GM21576 (cell line): ENCODE measurements at regions not wholly inside any gene's neighbourhood (a gene's known extent, or its start where the extent isn't known, plus 50 kb on each side); places are given as distances from the start of the nearest gene placed in this dataset.
"Not testable (repeated sequence)": the region's sequence is repeated elsewhere in the genome, so short reads cannot be mapped to it uniquely, and the experiment has no call there.

Source experiments
- ATAC-seq: cut with Tn5 transposase; IDR thresholded peaks from one replicate; pipeline ENCODE4 v1.9.1; 2021; ENCODE audit warnings: mild to moderate bottlenecking, moderate library complexity; ENCODE audit not compliant: unreplicated experiment

DNA sequence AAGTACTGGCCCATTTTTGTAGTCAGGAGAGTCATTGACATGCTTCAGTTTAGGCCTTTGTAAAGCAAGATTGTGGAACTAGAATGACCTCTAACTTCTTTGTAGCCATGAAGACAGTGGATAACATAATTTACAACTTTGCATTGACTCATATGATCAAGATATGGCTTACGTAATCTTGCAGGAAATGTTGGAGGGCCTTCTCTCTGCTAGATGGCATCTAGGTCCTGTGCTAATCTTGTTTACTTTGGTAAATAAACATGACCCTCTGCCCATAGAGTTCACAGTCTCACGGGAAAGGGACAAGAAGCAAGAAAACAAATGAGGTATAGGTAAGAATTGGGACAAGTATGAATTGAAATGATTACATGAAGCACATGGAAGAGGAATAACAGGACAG is 355.2 kb upstream of the ARID1B start:
- no peak for ATAC-seq

DNA sequence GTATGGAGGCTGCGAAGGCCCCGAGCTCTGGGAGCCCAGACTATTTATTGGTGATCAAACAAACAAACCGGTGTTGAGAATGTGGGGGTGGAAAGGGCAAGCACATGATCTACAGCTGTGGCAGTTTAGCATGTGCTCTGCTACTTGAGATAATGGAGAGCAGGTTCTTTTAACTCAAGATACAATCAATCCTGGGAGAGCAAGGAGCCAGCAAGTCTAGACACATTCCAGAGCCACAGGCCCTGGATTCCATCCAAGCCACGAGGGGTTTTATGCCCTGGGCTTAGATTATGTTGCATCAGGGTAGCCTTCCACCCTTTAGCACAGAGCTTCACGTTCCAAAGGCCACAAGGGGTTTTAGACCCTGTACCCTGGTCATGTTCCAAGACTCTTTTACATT is 355.9 kb upstream of the ARID1B start:
- ATAC-seq, result not testable (repeated sequence)

DNA sequence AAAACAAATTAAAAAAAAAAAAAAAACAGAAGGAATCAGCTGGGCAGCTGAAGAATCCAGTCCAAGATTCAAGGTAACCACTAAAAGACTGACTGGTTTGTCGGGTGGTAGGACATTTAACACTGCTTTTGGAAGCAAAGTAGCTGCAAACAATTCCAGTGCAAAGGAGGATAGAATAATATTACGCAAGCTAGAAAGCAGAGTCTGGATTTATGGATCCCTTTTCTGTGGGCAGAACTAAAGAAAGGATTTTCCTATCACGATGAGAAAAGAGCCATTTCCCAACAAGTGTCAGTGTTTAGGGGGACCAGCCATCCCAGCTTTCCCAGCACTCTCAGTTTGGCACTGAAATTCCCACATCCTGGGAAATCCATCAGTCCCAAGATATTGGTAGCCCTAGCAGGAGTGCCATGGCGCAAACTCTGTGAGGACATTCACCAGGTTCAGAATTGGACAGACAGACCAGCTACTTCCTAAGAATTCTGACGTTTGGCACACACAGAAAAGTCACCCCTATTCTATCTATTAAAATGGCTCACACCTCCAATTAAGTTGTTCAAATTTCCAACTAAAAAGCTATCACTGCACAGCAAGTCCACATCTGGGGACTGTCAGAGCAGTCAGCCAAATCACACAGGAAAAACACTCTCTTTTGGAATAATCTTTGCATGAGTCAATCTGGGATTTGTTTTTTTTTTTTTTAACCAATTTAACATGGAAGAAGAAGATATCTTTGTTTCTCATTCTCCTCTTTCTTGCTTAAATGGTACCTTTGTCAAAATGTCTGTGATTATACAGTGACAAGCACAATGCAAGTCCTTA is 356.8 kb upstream of the ARID1B start:
- no peak for ATAC-seq

DNA sequence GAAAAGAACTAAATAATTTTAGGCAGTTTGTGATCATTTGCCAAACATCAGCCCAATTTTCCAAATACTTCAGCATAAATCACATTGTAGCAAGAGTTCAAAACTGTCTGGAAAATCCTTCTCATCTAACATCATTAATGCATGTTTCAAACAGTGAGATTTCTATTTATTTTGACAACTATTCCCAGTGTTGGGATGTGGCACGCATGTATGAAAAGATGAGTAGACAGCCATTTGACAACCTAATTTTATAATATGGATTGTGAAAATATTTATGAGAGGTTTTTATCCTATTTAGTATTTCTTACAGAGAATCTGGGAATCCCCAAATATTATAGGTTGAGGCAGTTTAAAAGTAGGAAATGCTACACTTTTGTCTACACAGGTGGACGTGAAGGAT is 357.6 kb upstream of the ARID1B start:
- no peak for ATAC-seq

DNA sequence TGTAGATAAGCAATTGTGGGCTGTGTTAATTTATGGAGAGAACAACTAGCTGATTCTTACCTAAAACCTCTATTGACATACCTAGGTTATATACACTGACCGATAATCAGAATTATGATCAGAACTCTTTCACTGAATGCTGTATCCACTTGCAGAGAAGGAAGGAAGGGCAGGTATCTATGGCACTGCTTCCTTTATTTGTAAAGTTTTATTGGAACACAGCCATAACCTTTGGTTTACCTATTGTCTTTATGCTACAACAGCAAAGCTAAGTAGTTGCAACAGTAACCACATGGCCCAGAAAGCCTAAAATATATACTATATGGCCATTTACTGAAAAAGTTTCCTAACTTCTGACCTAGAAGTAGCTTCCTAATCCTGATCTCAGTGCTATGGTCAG is 358.9 kb upstream of the ARID1B start:
- ATAC-seq, result no peak

DNA sequence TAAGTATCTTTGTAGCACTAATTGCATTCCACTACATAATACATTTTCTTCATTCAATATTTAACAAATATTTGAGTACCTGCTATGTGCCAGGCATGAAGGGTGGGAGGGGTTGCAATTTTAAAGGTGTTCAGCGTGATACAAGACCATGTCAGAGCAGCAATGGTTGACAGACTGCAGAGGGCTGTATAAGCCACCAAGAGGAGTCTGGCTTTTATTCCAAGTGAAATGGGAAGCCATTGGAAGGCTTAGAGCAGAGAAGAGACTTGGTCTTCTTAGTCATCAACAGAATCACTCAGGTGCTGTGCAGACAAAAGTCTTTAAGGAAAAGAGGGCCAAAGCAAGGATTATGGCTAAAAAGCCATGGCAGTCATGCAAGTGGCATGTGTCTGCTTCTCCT is 360.8 kb upstream of the ARID1B start:
- no peak for ATAC-seq

DNA sequence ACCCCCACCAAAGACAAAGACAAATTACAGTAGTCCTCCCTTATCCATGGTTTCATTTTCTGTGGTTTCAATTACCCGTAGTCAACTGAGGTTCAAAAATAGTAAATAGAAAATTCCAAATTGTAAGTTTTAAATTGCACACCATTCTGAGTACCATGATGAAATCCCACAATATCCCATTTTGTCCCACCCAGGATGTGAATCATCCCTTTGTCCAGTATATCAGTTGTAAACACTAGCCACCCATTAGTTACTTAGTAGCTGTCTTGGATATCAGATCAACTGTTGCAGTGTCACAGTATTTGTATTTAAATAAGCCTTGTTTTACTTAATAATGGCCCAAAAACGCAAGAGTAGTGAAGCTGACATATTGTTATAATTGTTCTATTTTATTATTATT is 364.0 kb upstream of the ARID1B start:
- no peak for ATAC-seq

DNA sequence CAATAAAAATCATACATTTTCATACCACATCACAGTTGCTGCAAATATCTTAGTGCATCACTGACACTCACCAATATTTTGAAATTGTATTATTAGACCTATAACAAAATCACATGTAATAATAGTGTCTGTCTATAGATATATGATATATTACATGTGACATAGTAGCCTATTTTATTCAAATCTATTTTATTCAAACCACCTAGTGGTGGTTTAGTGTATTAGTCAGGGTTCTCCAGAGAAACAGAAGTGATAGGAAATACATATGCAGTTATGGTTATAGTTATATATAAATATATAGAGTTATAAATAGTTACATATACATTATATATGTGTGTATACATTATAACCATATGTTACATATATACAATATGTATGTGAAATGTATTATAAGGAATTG is 366.5 kb upstream of the ARID1B start:
- ATAC-seq, result no peak

DNA sequence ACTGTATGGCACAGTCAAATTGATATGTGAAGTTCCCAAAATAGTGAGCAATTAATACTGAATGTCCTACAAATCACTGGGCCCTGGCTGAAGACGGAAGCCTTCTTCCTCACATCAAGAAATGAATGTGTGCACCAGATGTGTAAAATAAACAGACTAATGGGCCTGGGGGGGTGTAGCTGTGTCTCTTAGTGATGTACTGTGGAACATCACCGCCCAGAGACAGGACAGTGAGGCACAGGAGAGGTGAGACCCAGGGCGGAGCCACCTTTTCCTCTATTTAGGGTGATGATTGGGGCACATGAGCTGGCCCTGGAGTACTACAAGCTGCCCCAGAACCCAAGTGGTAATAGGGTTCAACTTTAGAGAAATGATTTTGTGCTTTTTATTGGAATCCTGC is 368.5 kb upstream of the ARID1B start:
- no peak for ATAC-seq

DNA sequence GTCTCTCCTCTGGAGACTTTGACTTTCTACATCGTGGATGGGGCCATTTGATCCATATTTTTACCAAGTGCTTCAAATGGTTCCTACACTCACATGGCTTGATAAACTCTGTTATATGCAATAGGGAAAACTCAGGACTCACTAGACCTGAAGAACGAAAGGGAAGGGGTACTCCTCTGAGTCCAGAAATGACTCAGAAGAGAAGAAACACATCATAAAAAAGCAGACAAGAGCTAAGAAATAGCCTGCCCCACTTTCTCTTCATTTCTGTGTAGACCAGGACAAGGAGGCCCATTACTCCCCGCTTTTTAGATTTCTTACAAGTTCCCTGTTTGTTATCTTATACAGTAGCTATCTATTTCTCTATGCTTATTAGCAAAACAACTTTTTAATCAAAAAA is 369.8 kb upstream of the ARID1B start:
- no peak for ATAC-seq

DNA sequence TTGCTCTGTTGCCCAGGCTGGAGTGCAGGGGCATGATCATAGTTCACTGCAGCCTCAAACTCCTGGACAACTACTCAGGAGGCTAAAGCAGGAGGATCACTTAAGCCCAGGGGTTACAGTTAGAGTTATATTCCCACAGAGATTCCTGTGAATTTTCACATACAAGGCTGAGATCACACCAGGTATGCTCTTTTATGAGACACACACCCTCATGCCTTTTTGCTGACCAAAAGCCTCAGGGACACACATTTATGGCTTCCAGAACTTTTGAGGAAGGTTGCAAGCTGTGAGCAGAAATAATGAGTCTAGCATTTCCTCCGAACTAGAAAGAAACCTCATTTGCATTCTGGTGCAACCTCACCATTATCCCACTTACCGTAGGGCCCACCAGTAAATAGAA is 370.5 kb upstream of the ARID1B start:
- no peak for ATAC-seq

DNA sequence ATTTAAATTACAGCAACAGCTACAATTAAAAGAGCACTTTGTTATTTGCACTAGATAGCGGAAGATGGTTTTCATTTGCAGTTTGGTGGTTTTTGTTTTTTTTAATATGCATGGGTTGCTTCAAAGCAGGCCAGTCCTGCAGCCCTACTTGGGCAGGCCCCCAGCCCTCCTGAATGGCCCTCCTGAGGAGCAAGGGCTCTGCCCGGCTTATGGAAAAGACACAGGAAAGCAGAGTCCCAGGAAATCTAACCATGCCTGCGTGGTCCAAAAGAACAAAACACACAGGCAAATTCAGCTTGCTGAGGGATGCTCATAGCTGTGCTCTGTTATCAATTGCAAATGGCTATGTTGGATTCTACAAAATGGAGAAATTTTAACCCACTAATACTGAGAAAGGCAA is 371.1 kb upstream of the ARID1B start:
- ATAC-seq, result no peak

DNA sequence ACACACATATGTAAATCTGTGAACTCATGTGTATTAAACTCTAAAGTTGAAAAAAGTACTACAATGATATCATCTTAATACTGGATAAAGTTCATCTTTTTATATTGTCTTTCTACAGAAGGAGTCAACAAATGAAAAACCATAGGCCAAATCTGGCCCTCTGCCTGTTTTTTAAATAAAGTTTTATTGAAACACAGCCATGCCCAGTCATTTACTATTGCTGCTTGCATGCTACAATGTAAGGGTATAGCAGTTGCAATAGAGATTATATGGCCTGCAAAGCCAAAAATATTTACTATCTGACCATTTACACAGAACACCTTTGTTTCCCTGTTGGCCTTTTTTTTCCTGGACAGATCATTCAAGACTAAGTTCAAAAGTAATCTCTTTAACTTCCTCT is 374.6 kb upstream of the ARID1B start:
- ATAC-seq, result no peak

DNA sequence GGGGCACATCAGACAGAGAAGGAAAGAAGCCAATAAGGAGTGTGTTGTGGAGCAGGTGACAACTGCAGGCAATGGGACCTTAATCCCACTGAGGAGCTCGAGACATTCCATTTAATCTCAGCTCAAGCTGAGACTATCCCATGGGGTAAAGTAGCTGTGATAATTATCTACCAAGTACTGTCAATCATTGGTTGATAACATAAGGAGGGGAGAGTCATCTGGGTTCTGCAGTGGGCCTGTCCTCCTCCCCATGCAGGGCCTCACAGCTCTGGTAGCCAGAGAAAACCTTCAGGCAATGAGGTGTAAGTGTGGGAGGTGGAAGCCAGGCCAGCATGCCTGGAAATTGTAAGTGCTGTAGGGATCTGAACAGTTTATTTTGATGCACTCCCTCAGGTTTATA is 375.0 kb upstream of the ARID1B start:
- ATAC-seq, result no peak

DNA sequence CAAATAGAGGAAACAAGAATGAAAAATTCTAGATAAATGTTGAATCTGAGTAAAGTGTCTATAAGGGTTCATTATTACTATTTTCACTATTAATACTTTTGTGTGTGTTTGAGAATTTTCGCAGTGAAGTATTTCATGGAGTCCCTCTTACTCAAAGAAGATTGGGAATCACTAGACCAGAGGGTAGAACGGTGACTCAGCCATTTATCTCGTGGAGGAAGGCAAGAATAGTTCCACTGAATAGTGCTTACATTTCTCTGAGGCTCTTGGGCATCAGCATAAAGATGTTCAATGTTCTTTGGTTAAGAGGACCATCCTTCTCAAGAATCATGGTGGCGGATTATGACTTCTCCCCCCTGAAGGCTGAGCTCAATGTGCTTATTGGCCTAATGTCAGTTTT is 376.7 kb upstream of the ARID1B start:
- no peak for ATAC-seq

DNA sequence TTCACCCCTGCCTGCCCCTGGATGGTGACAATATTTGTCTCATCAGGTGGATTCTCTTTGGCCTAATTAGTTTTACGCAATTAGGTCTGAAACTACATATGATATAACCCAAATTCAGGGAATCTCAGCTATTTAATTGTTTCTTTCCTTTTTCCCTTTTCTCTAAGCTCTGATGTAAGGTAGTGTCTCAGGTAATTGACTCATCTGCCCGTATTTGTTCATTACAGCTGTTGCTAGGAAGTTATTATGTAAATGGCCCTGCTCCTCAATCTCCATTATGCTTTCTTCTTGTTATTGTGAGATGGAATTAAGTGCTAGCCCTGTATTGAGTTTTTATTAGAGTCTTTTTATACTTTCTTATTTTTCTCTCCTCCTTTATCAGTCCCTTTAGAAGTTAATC is 378.2 kb upstream of the ARID1B start:
- no peak for ATAC-seq

DNA sequence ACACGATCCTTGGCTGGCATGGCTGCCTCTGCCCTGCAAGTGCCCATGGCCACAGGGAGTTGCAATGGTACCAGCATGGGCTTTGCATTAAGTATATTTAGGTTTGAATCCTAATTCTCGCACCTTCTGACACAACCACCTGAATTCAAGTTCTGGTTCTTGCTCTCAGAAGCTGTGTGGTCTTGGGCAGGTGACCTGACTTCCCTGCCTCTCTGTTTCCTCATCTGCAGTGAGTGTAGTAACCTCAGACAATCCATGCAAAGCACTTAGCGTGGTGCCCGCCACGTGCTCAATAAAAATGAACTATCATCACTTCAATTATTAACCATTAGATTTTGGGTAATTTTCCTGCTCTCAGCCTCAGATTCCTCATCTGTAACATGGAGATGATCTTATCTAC is 378.8 kb upstream of the ARID1B start:
- no peak for ATAC-seq

DNA sequence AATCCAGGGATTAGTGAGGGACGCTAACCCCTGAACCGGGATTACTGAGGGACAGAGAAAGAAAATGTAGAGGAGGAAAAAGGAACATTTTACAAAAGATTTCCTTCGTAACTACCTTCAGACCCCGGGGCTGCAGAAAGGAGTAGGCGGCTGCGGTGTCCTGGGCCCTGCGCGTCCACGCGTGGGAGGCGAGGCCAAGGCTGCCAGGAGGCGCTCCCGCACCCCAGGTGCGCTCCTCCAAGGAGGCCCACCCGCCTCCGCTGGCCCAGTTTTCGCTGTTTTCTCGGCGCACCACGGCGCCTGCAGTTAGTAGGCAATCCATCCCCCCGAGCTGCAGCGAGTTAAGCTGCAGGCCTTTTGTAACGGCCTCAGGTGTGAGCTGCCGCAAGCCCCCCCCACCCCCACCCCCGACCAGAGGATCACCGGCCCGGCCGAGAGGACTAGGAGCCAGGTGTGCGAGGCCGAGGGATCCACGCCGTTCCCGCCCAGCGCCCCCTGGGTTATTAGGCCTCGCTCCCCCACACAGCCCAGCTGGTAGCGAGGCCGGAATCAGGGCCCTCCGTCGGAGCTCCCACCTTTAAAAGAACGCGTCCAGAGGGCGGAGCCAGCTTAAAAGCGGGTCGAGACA is 380.3 kb upstream of the ARID1B start:
- no peak for ATAC-seq

DNA sequence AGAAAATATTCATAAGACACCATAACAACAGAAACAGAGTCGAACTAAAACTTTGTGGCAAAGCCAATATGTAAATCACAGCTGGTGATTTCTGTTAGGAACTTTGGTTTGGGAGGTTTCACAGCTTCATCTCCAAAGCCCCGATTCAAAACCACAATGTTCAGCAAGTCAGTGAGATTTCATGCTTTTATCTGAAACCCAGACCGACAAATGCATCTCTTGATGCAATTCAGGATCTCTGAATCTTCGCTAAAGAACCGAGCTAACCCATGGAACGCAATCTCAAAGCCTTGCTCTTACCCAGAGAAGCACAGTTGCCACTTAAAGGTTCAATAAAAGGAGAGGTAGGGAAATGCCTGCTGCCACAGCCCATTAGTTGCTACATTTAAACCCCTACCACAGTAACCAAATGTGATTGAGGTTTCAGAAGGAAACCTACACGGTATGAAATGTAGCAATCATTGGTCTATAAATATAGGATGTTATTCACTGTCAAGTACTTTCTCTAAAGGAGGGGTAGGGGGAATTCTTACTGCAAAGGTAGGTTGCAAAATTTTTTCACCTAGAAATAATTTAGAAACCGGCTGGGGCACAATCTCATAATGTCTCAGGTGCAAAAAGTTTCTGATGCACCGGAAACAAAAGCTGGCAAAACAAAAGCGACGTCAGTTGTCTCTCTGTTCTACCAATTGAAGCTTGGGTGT is 381.0 kb upstream of the ARID1B start:
- peak; percentile 57 for ATAC-seq

DNA sequence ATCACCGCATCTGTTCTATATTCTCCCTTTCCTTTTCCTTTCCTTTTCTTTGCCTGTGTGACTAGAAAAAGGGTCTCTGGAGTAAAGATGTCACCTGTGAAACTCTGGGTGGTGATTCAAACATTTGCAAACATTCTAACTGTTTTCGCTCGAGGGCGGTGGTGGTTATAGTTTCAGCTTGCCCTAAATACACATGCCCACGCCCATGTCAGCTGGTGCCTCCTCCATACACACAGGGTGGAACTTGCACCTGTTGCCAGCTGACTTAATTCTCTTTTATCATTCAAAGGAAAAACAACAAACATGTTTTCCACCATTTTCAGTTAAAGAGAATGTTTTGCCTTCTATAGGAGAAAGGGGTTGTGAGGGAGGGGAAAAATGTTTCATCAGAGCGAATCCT is 381.9 kb upstream of the ARID1B start:
- peak; percentile 50 for ATAC-seq

DNA sequence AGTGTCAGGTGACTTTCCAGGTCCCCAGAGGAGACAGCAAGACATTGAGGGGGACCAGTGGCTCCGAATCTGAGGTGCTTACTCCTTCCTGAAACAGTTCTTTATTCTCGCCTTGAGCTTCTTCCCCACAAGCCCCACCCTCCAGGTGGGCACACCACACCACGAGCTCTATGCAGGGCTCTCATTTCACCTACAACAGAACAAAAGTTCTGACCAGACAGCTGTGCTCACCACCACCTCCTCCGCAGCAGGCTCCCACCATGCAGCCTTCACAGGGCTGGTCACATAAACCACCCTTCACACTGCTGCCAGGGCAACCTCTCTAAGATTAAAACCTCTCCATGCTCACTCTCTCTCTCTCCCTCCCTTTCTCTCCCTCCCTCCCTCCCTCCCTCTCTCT is 384.5 kb upstream of the ARID1B start:
- ATAC-seq, result no peak

DNA sequence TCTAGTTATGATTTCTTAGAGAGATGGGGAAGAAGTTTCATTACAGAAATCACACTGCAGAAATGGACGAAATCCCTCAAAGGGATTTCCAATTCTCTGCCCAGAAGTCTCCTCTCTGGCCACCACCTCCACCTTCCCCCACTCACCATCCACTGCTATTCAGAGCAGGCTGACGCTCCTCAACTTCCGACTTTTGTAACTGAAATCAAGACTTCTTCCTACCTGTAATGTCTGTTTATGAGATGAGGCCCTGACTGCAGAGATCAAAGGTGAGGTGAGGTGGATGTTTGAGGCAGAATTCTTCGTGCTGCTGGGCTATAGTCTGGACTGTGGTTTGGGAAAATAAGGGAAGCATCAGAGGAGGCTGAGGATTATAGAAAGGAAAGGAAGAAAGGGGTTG is 385.2 kb upstream of the ARID1B start:
- ATAC-seq, result no peak
